ENCODE measurements at regions not wholly inside any gene's neighbourhood (a gene's known extent, or its start where the extent isn't known, plus 50 kb on each side); places are given as distances from the start of the nearest gene placed in this dataset.

DNA sequence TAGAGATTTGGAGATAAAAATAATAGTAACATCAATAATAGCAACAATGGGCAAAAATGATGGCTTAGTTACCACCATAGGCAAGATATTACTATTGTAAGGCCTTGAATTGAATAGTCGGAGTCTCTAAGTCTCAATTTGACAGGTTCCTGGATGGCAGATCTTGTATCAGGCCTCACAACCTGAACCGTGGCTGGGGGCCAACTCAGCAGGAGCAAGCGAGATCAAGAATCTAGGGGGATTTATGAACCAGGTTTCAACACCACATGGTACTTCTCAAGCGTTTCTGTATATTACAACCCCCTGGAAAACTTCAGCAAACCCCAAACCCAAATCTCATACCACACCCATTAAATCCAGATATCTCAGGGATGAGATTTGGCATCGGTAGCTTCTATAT, 573.8 kb downstream of the LIG4 start:
- DNase-seq (ENCODE audit: extremely low spot score), result no peak
- H3K9me3 ChIP-seq, result no peaks in the 10 kb centered on the region
- H3K4me3 ChIP-seq, result no peak overlapping the region
- H3K4me1 ChIP-seq, result no peaks in the 10 kb centered on the region
- no peak overlapping the region for H3K27ac ChIP-seq (replicated peaks in 1 of 4)
- WGBS, result 64% methylated on average over 5 of the region's 5 CpGs
- intact Hi-C loops (cut with DNase I), result loop anchor here (10.0 kb wide), 1 partner anchor 427 kb away; no protein-coding TSS in a partner anchor
- H3K27me3 ChIP-seq, result peaks cover 0 to 4% (median 0%) of the 10 kb centered on the region in 4 donors
- no peak for TF ChIP-seq POLR2A (IDR thresholded peaks at IDR 0.05; ENCODE audit: low read depth)
- no peak for TF ChIP-seq POLR2AphosphoS5 (IDR thresholded peaks at IDR 0.05)
- no peak for TF ChIP-seq CTCF (IDR thresholded peaks at IDR 0.05)
- no peak for TF ChIP-seq EP300 (IDR thresholded peaks at IDR 0.05)
- H3K36me3 ChIP-seq, result no peaks in the 10 kb centered on the region

DNA sequence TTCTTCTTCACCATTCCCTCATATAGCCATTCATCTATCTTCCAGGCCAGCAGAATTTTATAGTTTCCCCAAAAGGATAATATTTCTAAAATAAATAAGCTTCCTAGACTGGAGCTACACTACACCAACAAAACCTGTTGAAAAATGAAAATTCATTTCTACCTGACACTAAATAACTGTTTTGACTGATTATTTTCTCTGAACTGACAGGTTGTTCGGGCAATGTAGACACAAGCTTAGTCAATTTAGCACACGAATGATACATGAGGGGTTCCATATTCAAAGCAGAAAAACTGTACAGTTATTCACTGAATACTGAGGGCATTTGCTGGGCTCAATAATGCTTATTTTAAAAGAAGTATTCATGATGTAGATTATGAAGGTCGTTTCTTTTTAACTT, 589.7 kb downstream of the LIG4 start:
- intact Hi-C loops (cut with DNase I), result no loop called here
- 81% methylated on average over 3 of the region's 3 CpGs for WGBS
- no peaks in the 10 kb centered on the region for H3K9me3 ChIP-seq

DNA sequence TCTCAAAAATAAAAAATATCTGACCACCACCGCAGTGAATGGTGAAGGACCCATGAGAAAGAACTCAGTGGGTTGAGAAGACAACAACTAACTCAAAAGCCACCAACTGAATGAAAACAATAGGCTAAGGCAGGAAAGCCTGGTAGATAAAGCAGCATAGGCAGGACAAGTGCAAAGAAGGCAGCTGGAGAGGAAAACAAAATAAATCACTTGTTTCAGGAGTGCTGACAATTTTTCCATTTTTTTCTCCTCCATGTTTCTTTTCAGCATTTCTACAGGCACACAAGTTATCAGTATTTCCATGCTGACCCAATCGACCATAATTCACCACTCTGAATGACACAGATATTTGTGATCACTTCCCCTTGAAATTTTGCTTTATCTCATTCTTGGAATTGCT, 597.8 kb downstream of the LIG4 start:
- Histone ChIP-seq H3K27ac (replicated peaks in 1 of 4) (no peak overlapping the region), H3K36me3 (no peaks in the 10 kb centered on the region), H3K4me1 (no peaks in the 10 kb centered on the region), H3K4me3 (no peak overlapping the region), H3K27me3 (no peaks in the 10 kb centered on the region), H3K9me3 (no peaks in the 10 kb centered on the region)
- intact Hi-C loops (cut with DNase I), result no loop called here
- 53% methylated on average over 2 of the region's 2 CpGs for WGBS
- TF ChIP-seq CTCF (IDR thresholded peaks at IDR 0.05) (no peak), POLR2AphosphoS5 (IDR thresholded peaks at IDR 0.05) (no peak), POLR2A (IDR thresholded peaks at IDR 0.05; ENCODE audit: low read depth) (no peak), EP300 (IDR thresholded peaks at IDR 0.05) (no peak)
- no peak for DNase-seq (ENCODE audit: extremely low spot score)

More for the DNA sequence above, 589.7 kb downstream of the LIG4 start:
- no peak for DNase-seq (ENCODE audit: extremely low spot score)
- Histone ChIP-seq H3K36me3 (no peaks in the 10 kb centered on the region), H3K4me3 (no peak overlapping the region), H3K27me3 (no peaks in the 10 kb centered on the region), H3K27ac (replicated peaks in 1 of 4) (no peak overlapping the region), H3K4me1 (no peaks in the 10 kb centered on the region)
- TF ChIP-seq EP300 (IDR thresholded peaks at IDR 0.05) (no peak), POLR2AphosphoS5 (IDR thresholded peaks at IDR 0.05) (no peak), CTCF (IDR thresholded peaks at IDR 0.05) (no peak), POLR2A (IDR thresholded peaks at IDR 0.05; ENCODE audit: low read depth) (no peak)

- Histone ChIP-seq H3K4me3 (no peak overlapping the region), H3K9me3 (no peaks in the 10 kb centered on the region), H3K27me3 (no peaks in the 10 kb centered on the region), H3K27ac (replicated peaks in 1 of 4) (no peak overlapping the region), H3K36me3 (no peaks in the 10 kb centered on the region), H3K4me1 (no peaks in the 10 kb centered on the region)
- intact Hi-C loops (cut with DNase I), result no loop called here
- 78% methylated on average over 6 of the region's 6 CpGs for WGBS
- no peak for DNase-seq (ENCODE audit: extremely low spot score)
- TF ChIP-seq POLR2A (IDR thresholded peaks at IDR 0.05; ENCODE audit: low read depth) (no peak), EP300 (IDR thresholded peaks at IDR 0.05) (no peak), POLR2AphosphoS5 (IDR thresholded peaks at IDR 0.05) (no peak), CTCF (IDR thresholded peaks at IDR 0.05) (no peak)
These were observed 603.0 kb downstream of the LIG4 start for GRCh38 chr13:107612376-107612775.

DNA sequence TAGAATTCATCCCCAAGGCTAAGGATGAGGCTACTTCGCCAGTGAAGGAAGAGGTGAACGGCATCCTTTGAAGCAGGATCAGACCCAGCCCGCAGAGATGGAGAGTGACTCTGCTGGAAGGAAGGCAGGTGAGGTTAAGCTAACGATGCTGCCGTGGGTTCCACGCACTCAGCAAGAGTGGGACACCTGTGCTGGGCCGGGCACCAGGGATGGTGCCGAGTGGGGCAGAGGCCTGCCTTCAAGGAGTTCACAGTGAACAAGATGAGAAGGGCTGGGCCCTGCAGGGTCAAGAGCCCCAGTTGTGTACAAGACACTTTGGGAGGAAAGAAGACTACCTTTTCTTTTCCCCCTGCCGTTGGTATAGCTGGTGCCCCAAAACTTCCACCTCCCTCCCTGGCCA, 606.6 kb downstream of the LIG4 start:
- Histone ChIP-seq H3K27me3 (no peaks in the 10 kb centered on the region), H3K36me3 (no peaks in the 10 kb centered on the region), H3K9me3 (no peaks in the 10 kb centered on the region), H3K4me1 (no peaks in the 10 kb centered on the region), H3K4me3 (no peak overlapping the region), H3K27ac (replicated peaks in 1 of 4) (no peak overlapping the region)
- intact Hi-C loops (cut with DNase I), result no loop called here
- 87% methylated on average over 9 of the region's 9 CpGs for WGBS
- no peak for DNase-seq (ENCODE audit: extremely low spot score)
- TF ChIP-seq EP300 (IDR thresholded peaks at IDR 0.05) (no peak), POLR2AphosphoS5 (IDR thresholded peaks at IDR 0.05) (no peak), CTCF (IDR thresholded peaks at IDR 0.05) (no peak), POLR2A (IDR thresholded peaks at IDR 0.05; ENCODE audit: low read depth) (no peak)
